Tibial artery (tissue), 4 donors: ENCODE measurements at regions not wholly inside any gene's neighbourhood (a gene's known extent, or its start where the extent isn't known, plus 50 kb on each side); places are given as distances from the start of the nearest gene placed in this dataset.

ENCODE experiments used
- DNase-seq, 2 donors: peaks; one replicate each; pipeline ENCODE4 v3.0.0-alpha.2; 2019
- H3K27ac ChIP-seq, 2 donors: fragments of 200-600 bp; sonication (generic) in 1 of 2; 1 replicate in 1 of 2; 2 replicates in 1 of 2; pipeline ENCODE4 v1.5.1; 2018 to 2019; ENCODE audit warnings: mild to moderate bottlenecking in 1 of 2
- H3K27me3 ChIP-seq, 2 donors: fragments of 200-600 bp; sonication (generic) in 1 of 2; one replicate each; pipeline versions ENCODE4 v1.5.1 to v1.6.0; 2016 to 2019
- H3K36me3 ChIP-seq, 3 donors: fragments of 200-600 bp; sonication (generic) in 2 of 3; one replicate each; pipeline ENCODE4 v1.5.1; 2016 to 2019; ENCODE audit warnings: mild to moderate bottlenecking in 2 of 3
- H3K4me1 ChIP-seq, 4 donors: fragments of 200-600 bp; sonication (generic) in 2 of 4; 1 replicate in 3 of 4; 2 replicates in 1 of 4; pipeline ENCODE4 v1.5.1; 2016 to 2019
- H3K4me3 ChIP-seq, 2 donors: fragments of 200-600 bp; sonication (generic) in 1 of 2; 1 replicate in 1 of 2; 2 replicates in 1 of 2; pipeline ENCODE4 v1.5.1; 2018 to 2019; ENCODE audit warnings: mild to moderate bottlenecking in 2 of 2
- H3K9me3 ChIP-seq, 3 donors: fragments of 200-600 bp; sonication (generic) in 1 of 3; one replicate each; pipeline ENCODE4 v1.5.1; 2016 to 2019
- intact Hi-C: fragments of 100-400 bp; cut with DNase I; formaldehyde crosslinking; loops from one replicate; pipeline ENCODE4 v1.15.0; 2023; ENCODE audit warnings: low total_unique reads
- TF ChIP-seq, protein P1 (sequence below), 2 experiments: fragments of 200-600 bp in 1 of 2; fragments of 450-650 bp in 1 of 2; IDR thresholded peaks; one replicate each; pipeline ENCODE4 v1.5.1; 2017 to 2019; ENCODE audit warnings: antibody characterized with exemption in 2 of 2, mild to moderate bottlenecking in 1 of 2, moderate library complexity in 1 of 2

DNA sequence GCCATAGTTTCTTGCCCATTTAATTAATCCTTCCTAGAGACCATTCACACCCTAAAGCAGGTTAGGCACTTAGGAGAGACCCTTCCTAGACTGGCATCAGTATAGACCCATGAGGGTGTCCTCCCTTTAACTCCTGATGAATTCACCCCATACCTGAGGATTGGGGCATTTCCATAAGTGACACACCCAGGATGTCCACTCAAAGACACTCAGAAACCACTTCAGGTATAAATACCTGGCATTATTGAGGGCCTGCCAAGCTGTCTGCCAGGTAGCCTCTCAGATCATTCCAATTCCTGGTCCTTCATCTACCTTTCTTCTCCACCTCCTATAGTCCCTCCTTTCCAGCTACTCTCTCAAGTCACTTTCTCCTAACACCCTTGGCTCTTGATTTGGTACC is 57.5 kb upstream of the SLC14A2 start:
- TF ChIP-seq, protein P1, sequence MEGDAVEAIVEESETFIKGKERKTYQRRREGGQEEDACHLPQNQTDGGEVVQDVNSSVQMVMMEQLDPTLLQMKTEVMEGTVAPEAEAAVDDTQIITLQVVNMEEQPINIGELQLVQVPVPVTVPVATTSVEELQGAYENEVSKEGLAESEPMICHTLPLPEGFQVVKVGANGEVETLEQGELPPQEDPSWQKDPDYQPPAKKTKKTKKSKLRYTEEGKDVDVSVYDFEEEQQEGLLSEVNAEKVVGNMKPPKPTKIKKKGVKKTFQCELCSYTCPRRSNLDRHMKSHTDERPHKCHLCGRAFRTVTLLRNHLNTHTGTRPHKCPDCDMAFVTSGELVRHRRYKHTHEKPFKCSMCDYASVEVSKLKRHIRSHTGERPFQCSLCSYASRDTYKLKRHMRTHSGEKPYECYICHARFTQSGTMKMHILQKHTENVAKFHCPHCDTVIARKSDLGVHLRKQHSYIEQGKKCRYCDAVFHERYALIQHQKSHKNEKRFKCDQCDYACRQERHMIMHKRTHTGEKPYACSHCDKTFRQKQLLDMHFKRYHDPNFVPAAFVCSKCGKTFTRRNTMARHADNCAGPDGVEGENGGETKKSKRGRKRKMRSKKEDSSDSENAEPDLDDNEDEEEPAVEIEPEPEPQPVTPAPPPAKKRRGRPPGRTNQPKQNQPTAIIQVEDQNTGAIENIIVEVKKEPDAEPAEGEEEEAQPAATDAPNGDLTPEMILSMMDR (IDR thresholded peaks at IDR 0.05), result no peak
- H3K9me3 ChIP-seq, result no peaks in the 10 kb centered on the region
- DNase-seq, result no peak
- intact Hi-C loops, result no loop called here
- H3K27ac ChIP-seq, result no peak overlapping the region
- no peaks in the 10 kb centered on the region for H3K27me3 ChIP-seq
- H3K4me1 ChIP-seq, result peaks cover 0 to 20% (median 5%) of the 10 kb centered on the region in 4 donors
- H3K36me3 ChIP-seq, result no peaks in the 10 kb centered on the region
- no peak overlapping the region for H3K4me3 ChIP-seq

DNA sequence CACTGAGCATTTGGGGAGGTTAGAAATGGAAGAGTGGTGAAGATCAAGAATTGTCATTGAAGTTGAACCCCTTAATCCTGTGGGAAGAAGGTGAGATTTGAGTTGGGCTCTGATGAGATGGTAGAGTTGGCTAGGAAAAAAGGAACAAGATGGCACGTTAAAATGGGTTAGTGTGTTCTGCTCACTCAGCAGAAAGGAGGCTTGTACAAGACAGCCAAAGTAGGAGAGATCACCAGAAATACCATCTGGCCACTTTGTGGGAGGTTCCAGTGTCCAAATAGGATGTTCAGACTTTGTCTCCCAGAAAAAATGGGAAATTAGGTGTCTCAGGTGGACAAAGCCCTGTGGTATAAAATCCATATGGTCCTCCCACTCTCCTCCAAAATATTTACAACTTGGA is 56.0 kb upstream of the SLC14A2 start:
- Histone ChIP-seq H3K4me3 (no peak overlapping the region), H3K27me3 (no peaks in the 10 kb centered on the region), H3K27ac (no peak overlapping the region), H3K9me3 (no peaks in the 10 kb centered on the region), H3K4me1 (peaks cover 0 to 35% (median 11%) of the 10 kb centered on the region in 4 donors), H3K36me3 (no peaks in the 10 kb centered on the region)
- TF ChIP-seq, protein P1 (IDR thresholded peaks at IDR 0.05), result no peak
- DNase-seq, result no peak
- intact Hi-C loops, result no loop called here

DNA sequence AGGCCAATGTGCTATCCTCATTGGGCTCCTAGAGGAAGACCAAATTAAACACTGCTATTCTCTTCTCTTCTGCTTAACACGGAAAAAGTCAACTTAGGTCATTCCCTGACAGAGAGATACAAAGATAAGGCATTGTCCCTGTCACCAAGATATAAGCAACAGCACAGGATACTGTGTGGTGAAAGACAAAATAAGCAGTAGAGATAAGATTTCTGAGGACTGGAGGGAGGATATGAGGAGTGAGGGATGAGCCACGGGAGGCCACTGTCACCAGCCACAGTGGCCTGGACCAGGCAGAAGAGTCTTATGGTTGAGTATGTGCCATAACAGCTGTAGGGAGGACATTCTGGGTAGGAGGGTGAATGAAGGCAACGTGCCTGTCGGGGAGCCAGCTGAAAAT is 54.4 kb upstream of the SLC14A2 start:
- TF ChIP-seq, protein P1 (IDR thresholded peaks at IDR 0.05), result no peak
- intact Hi-C loops, result no loop called here
- no peaks in the 10 kb centered on the region for H3K36me3 ChIP-seq

DNA sequence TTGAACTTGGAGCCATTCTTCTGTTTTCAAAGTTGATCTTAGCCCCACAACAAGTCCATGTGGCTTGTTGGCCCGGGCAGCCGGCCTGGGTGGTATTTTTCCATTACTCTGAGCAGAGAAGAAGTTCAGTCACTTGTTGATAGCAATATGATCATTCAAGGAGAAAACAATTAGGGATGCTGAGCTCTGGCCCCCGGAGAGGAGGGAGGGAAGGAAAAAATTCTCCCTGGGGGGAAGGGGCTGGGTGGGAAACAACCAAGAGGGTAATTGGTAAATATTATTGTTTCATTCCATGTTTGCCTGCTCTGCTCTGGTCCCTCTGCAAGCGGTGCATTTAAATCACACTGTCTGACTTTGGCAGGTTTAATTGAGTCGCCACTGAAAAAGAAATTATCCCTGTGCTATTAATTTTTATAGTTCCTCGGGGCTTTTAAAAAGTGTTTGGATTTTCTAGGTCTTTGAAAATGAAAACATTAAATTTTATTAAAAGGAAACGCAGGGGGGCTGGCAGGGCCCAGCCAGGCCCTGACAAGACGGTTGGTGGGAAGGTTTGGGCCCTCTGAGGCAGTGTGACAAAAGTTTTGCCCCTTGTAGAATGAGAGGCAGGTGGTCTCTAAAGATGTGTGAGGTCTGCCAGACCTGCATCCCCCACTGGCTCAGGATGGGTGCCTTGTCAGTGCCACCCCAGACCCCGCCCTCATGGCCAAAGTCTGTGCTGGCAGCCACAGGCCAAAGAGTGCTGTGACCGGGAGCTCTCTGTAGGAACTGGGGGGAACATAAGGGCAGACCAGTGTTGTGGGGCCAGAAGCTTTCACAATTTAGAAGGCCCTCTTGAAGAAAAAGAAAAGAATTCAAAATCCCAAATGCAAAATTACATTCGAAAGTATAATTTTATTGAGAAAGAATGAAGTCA is 52.5 kb upstream of the SLC14A2 start:
- H3K4me3 ChIP-seq, result no peak overlapping the region
- intact Hi-C loops, result no loop called here
- peaks cover 0 to 62% (median 17%) of the 10 kb centered on the region in 4 donors for H3K4me1 ChIP-seq
- H3K27ac ChIP-seq, result peak overlapping the region; percentile 69 to 78
- H3K27me3 ChIP-seq, result no peaks in the 10 kb centered on the region
- H3K36me3 ChIP-seq, result no peaks in the 10 kb centered on the region
- no peaks in the 10 kb centered on the region for H3K9me3 ChIP-seq
- TF ChIP-seq, protein P1 (IDR thresholded peaks at IDR 0.05), result no peak
- DNase-seq, result peak; percentile 74 to 91

More for the DNA sequence above, 54.4 kb upstream of the SLC14A2 start:
- no peaks in the 10 kb centered on the region for H3K9me3 ChIP-seq
- peaks cover 0 to 51% (median 13%) of the 10 kb centered on the region in 4 donors for H3K4me1 ChIP-seq
- DNase-seq, result no peak
- no peak overlapping the region for H3K4me3 ChIP-seq
- no peaks in the 10 kb centered on the region for H3K27me3 ChIP-seq
- peak overlapping the region in 1 of 2 donors; percentile 78 for H3K27ac ChIP-seq

DNA sequence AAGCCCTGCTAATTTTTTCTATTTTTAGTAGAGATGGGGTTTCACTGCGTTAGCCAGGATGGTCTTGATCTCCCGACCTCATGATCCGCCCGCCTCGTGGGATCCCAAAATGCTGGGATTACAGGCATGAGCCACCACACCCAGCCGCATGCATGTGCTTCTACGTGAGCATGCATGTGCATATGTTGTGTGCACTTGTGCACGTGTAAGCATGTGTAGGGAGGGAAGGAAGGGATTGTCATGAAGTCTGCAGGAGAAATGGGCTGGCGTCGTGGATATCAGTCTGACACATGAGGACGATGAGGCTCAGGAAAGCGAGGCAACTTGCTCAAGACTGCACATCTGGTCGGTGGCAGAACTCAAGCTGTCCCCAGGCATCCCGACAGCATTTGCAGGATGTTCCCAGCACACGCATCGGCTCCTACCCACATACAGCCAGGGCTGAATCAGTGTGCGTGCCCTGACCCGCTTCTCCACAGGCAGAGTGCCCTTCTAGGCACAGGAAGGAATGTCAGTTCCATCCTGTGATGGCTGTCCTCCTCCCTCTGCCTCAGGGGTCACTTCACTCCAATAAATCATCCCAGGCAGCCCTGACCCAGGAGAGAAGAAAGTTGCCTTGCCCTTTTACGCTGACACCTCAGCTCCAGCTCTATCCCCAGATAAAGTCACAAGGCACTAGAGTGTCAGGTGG is 49.9 kb upstream of the SLC14A2 start:
- TF ChIP-seq, protein P1 (IDR thresholded peaks at IDR 0.05), result no peak
- H3K36me3 ChIP-seq, result no peaks in the 10 kb centered on the region
- no peak for DNase-seq
- no peaks in the 10 kb centered on the region for H3K9me3 ChIP-seq
- H3K4me1 ChIP-seq, result peaks cover 0 to 69% (median 17%) of the 10 kb centered on the region in 4 donors
- H3K4me3 ChIP-seq, result no peak overlapping the region
- no peaks in the 10 kb centered on the region for H3K27me3 ChIP-seq
- intact Hi-C loops, result no loop called here
- peak overlapping the region; percentile 41 to 48 for H3K27ac ChIP-seq
